ENCODE measurements at regions not wholly inside any gene's neighbourhood (a gene's known extent, or its start where the extent isn't known, plus 50 kb on each side); places are given as distances from the start of the nearest gene placed in this dataset.

GRCh38 chr2:47236503-47237215 is 60.3 kb upstream of the CALM2 start:
- Histone ChIP-seq H4K20me1 (ENCODE audit: control insufficient read depth, insufficient read depth) (no peaks in the 10 kb centered on the region), H3K9me3 (replicated peaks; ENCODE audit: control insufficient read depth, insufficient read depth, low read length) (no peaks in the 10 kb centered on the region), H3K27ac (ENCODE audit: control insufficient read depth, insufficient read depth) (no peak overlapping the region), H3K4me3 (no peak overlapping the region), H2AFZ (ENCODE audit: control insufficient read depth, low read depth, low read length) (no peak overlapping the region), H3K36me3 (ENCODE audit: control insufficient read depth in 2 of 2, insufficient read depth in 2 of 2, low read length in 1 of 2) (no peaks in the 10 kb centered on the region), H3K79me2 (ENCODE audit: control insufficient read depth, insufficient read depth, low read length) (no peaks in the 10 kb centered on the region), H3K9ac (ENCODE audit: control insufficient read depth, insufficient read depth, low read length) (no peak overlapping the region), H3K4me2 (ENCODE audit: control insufficient read depth, insufficient read depth) (no peak overlapping the region), H3K27me3 (replicated peaks in 1 of 2; ENCODE audit: control insufficient read depth in 2 of 2, insufficient read depth in 2 of 2, low read length in 1 of 2) (peaks cover 0 to 9% of the 10 kb centered on the region in 2 experiments; a peak in 2 of 4 replicates), H3K4me1 (ENCODE audit: control insufficient read depth, insufficient read depth, low read length) (no peaks in the 10 kb centered on the region)
- BruUV-seq (replicated peaks), result no TSS peak
- ATAC-seq (no peak), FAIRE-seq (no peak), DNase-seq (ENCODE audit: low read depth, low spot score) (no peak)
- ChIA-PET POLR2A (no interaction called here), RAD21 (ENCODE audit: unreplicated experiment) (no interaction called here), SMC1A (ENCODE audit: uncharacterized antibody, unreplicated experiment) (no interaction called here), CTCF (interaction anchor here (0.6 kb wide), 1 partner anchor 28 kb away, joined by 3 read pairs; no protein-coding TSS in a partner anchor)
- intact Hi-C loops (cut with micrococcal nuclease; ENCODE audit: unreplicated experiment) (no loop called here), in situ Hi-C loops (cut with MboI) (no loop called here)
- WGBS (ENCODE audit: insufficient coverage, insufficient replicate concordance, low lambda C conversion rate, missing lambda C conversion rate), result 45% methylated on average over 2 of the region's 2 CpGs
- TF ChIP-seq EED (IDR thresholded peaks at IDR 0.05; ENCODE audit: low read depth) (no peak), KLF5 (IDR thresholded peaks at IDR 0.05; ENCODE audit: partially characterized antibody) (no peak), ETV6 (conservative IDR thresholded peaks at IDR 0.05 in 1 of 2, IDR thresholded peaks at IDR 0.05 in 1 of 2; ENCODE audit: borderline replicate concordance in 1 of 2, low read depth in 1 of 2) (no peak), MEF2B (IDR thresholded peaks at IDR 0.05; ENCODE audit: partially characterized antibody, poor library complexity, severe bottlenecking) (no peak), ZBTB33 (IDR thresholded peaks at IDR 0.05) (no peak), RAD21 (IDR thresholded peaks at IDR 0.05; ENCODE audit: insufficient read depth, low read depth, low read length) (no peak), HSF1 (IDR thresholded peaks at IDR 0.05; ENCODE audit: low read depth, low read length) (no peak), IRF5 (IDR thresholded peaks at IDR 0.05; ENCODE audit: borderline replicate concordance) (no peak), USF1 (IDR thresholded peaks at IDR 0.05; ENCODE audit: borderline replicate concordance, extremely low read length, insufficient read depth, low read depth, low read length) (no peak), GABPA (IDR thresholded peaks at IDR 0.05; ENCODE audit: low read depth) (no peak)

All from GM12878 (cell line).